CD4-positive, alpha-beta T cell treated with Interleukin-6 for 4 hours (primary cell): ENCODE measurements at regions not wholly inside any gene's neighbourhood (a gene's known extent, or its start where the extent isn't known, plus 50 kb on each side); places are given as distances from the start of the nearest gene placed in this dataset.

ENCODE experiments used
- DNase-seq: peaks from one replicate; pipeline ENCODE4 v3.0.0-alpha.2; 2020; ENCODE audit warnings: mixed read lengths

- no peak for DNase-seq
Observed at GRCh38 chr3:25053360-25053759, 374.7 kb upstream of the RARB start.

DNA sequence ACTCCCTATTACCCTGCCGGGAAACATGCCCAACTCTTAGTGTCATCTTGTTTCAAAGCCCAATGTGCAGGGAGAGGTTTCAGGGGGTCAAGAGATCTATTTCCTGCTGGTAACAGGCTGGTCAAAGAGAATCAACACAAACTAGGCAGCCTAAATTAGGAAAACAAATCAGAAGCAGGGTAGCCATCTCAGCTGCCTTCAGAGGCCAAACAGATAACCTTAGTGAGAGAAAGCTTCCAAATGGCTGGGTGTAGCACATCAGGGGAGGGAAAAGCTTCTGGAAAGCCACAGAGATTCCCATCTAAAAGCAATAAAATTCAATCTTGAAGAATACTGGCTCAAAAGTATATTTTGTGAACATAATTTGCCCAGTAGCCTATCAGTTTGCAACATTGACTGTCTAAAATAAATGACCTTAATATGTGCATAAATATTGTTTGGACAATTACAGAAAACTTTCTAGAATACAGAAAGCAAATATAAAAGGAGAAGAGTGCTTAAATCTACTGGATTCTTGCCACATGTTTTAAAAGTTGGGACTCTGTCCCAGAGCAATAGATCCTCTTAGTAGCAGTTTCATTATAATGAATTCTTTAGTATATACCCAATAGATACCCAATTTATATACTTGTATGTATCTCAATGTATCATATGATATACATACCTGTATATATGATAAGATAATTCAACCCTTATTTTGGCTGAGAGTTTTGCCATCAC, 371.9 kb upstream of the RARB start:
- DNase-seq, result no peak

DNA sequence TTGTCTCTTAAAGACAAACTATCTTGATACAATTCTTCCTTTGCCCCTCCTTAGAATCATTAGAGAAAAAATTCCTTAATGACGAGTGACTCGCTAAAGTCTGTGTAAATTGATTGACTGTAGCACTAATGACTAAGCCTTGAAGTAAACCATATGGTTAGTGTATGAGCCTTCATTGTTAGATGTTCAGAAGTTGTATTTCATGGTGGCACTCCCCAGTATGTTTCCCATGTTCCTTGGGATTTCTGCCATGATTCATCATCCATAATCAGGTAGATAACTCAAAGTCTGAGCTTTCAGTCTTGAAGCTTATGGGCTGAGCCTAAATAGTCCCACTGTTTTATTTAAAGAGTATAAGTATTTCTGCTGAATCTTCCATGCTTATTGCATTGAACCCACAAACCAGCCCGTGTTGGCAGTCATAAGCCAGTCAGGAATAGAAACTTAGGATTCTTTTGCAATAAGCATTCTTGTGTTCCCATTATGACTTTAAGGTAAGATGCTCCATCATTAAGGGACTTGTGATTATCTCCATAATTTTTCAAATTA, 371.2 kb upstream of the RARB start:
- no peak for DNase-seq

GRCh38 chr3:25057379-25057778, 370.7 kb upstream of the RARB start:
- no peak for DNase-seq

DNA sequence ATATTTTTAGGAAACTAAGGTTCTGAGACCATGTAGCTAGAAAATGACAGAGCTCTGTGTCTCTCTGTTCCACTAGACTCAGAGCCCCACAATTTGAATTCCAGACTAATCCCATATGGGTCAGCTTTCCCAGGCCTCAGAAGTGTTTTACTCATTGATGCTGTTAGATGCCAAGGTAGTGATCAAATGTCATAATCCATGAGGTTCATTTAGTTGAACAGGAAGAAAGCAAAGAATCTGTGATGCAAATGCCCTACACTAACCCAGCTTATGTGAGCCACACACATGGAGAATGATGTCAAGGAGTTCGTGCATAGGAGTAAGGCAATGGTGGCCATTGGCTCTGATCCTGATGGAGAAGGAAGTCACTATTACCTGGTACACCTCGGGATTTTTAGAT, 363.4 kb upstream of the RARB start:
- no peak for DNase-seq

GRCh38 chr3:25069970-25070369, 358.1 kb upstream of the RARB start:
- DNase-seq, result no peak

GRCh38 chr3:25071846-25072245, 356.2 kb upstream of the RARB start:
- DNase-seq, result no peak

DNA sequence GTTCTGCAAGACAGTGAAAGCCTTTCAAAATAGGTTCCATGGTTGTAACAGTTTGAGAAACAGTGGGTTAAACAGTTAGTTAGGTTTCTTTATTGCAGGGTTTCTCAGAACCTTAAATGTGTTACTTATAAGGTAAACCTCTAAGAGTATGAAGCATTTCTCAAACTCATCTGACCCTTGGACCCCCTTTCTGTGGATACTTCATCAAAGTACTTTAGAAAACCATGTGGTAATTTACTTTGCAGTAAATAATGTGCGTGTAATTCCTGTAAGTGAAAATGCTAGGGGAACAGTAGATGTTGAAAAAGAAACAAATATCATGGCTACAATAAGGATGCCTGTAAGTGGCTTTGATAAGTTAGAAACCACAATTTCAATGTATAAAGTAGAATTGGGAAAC, 354.6 kb upstream of the RARB start:
- no peak for DNase-seq

GRCh38 chr3:25074149-25074548, 353.9 kb upstream of the RARB start:
- DNase-seq, result no peak

DNA sequence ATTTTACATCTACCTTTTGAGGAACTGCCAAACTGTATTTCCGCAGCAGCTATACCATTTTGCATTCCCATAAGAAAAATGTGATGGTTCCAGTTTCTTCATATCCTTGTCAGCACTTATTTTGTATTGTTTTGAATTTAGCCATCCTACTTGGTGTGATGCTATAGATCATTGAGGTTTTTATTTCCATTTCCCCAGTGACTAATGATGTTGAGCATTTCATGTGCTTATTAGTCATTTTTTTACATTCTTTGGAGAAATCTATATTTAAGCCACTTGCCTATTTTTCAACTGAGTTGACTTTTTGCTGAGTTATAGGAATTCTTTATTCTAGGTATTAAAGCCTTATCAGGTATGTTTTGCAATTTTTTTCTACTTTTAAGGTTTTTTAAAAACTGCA, 347.6 kb upstream of the RARB start:
- no peak for DNase-seq

- DNase-seq, result no peak
Observed at GRCh38 chr3:25084016-25084415, 344.0 kb upstream of the RARB start.

- DNase-seq, result no peak
Observed at GRCh38 chr3:25086721-25087120, 341.3 kb upstream of the RARB start.

- no peak for DNase-seq
Observed at GRCh38 chr3:25088284-25088683, 339.8 kb upstream of the RARB start.

DNA sequence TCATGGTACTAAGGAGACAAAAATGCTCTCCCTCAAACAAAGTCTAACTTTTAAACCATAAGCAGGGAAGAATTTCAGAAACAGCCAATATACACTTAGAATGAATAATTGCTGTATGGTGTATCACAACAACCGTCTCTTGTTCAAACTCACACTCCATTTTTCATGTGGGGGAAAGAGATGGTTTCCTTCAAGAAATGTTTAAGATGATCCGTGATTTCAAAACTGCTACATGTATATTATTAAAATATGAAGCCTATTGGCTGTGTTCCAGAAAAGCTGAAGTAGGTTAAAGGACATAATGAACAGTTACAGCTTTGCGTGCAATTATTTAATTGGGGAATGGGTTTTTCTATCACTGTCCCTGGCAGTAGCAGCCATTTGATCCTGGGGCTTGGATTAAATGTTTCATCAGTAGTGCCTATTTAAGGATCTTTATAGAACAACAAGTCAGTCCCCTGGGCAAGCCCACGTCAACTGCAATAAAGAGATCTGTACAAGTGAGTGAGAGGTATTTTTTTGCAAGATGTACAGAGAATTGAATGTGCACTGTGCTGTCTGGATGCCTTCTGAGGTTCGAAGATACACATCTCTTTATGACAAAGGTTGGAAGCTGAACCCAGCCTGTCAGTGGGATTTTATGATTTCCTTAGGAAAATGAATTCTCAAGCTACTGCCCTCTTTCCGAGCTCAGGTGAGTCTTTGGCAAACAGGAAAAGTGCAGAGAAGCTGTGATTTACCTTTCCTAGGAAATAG, 337.2 kb upstream of the RARB start:
- no peak for DNase-seq

DNA sequence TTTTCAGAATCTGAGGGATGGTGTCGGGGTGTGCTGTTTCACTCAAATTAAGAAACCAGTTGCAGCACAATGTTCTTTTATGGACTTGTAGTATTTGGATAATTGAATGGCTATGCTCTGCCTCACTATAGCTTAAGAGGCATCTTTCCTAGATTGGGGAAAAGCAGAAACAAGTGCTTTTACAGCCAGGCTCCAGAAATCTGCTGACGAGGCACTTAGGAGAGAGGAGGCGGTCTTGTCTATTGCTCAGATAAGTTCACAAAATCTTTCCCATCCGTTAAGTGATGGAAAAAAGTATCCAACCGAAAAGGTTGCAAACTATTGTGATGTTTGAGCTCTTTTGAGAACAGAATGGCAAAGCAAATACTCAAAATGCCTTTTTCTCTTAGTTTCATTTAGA, 336.1 kb upstream of the RARB start:
- DNase-seq, result no peak

GRCh38 chr3:25094932-25095685, 333.0 kb upstream of the RARB start:
- no peak for DNase-seq

- DNase-seq, result no peak
Observed at GRCh38 chr3:25096536-25096935, 331.5 kb upstream of the RARB start.

DNA sequence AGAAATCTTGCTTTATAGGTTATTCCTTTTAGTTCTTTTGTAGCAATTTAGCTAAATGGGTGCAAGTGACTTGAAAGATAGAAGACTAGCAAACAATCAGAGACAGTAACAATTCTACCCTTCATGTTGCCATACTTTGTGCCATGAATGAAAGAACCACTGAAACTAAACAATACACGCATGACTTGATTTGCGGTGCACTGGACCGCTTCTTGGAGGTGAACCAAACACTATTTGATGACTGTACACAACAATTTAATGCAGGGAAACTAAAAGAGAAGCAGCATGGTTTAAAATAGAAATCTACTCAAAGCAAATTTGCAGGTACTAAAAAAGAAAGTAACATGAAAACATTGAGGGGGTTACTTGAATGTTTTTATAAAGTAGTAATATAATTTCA, 331.0 kb upstream of the RARB start:
- no peak for DNase-seq

GRCh38 chr3:25099666-25100065, 328.4 kb upstream of the RARB start:
- no peak for DNase-seq

GRCh38 chr3:25103391-25103790, 324.7 kb upstream of the RARB start:
- DNase-seq, result no peak

DNA sequence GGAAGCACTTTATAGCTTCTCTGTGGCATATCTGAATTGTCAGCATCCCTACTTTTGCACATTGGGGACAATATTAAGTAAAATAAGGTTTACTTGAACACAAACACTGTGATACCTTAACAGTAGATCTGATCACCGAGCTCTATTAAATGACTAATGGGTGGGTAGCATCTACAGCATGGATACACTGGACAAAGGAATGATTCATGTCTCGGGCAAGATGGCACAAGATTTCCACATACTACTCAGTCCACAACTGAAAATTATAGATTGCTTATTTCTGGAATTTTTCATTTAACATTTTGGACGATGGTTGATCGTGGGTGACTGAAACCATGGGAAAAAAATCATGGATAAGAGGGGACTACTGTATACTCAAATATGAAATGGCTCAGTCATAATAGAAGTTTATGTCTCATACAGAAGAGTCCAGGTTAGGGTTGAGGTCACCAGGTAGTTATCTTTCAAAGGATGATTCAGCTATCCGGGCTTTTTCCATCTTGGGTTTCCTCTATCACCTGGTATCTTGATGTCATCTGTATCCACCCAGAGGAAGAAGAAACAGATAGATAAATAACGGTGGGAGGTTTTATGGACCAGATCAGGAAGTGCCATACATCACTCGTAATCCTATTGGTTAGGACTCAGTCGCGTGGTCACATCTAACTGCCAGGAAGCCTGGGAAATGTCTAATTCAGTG, 320.0 kb upstream of the RARB start:
- no peak for DNase-seq

- DNase-seq, result no peak
Observed at GRCh38 chr3:25110642-25111041, 317.4 kb upstream of the RARB start.

- no peak for DNase-seq
Observed at GRCh38 chr3:25113891-25114290, 314.2 kb upstream of the RARB start.
